Ammon's horn (tissue), 1 donor: ENCODE measurements at regions not wholly inside any gene's neighbourhood (a gene's known extent, or its start where the extent isn't known, plus 50 kb on each side); places are given as distances from the start of the nearest gene placed in this dataset.

Experiments
- DNase-seq: peaks from one replicate; pipeline ENCODE4 v3.0.0-alpha.2; 2016; ENCODE audit warnings: low spot score

DNA sequence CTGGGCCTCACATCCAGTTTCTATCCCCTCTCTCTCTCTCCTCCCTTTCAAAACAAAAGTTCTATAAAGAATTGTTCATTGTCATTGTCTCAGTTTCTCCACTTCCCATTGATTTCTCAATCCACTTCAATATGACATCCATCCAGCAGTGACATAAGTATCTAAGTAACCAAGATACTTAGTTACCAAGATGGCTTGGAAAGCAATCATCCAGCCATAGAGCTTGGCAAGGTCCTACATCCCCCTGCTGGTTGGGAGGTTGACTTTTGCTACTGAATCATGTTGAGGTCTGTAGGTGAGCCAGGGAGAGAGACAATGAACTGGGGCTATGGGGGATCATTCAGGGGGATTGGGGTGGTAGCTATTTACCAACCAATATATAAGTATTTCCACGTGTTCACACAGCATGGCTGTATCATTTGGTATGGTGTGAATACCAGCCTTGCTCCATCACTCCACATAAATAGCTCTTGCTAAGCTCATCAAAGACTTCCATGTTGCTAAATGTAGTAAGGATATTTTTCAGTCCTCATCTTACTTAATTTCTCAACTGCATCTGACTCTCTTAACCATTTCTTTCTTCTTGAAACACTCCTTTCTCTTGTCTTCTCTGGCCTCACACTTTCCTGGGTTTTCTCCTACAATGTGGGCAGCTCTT is 58.8 kb upstream of the NTRK3 start:
- no peak for DNase-seq

DNA sequence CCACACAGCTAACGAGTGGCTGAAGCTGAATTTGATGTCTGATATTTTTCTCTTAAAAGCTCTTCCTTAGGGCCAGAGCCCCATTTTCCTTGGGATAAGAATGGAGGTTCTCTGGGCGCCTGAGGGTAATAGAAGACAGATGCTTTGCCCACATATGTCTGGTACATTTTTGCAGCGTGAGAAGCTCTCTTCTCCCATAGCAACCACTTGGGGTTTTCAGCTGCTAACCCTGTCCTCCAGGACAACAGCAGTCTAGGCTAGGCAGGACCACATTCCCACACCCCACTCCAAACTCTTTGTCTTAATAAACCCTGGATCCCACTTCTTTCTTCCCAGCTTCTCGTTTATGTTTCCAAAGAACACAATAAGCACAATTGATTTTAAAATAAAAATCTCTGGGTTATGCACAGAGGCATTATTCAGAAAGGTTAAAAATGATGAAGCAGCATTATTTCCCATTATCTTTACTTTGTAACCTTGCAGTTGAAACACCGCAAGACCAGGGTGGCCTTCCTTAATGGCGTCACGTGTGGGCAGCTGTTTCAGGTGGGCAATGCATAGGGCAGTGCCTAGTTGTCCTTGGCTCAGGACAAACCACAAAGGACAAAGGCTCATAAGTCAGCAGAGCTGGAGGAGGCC is 56.5 kb upstream of the NTRK3 start:
- no peak for DNase-seq

DNA sequence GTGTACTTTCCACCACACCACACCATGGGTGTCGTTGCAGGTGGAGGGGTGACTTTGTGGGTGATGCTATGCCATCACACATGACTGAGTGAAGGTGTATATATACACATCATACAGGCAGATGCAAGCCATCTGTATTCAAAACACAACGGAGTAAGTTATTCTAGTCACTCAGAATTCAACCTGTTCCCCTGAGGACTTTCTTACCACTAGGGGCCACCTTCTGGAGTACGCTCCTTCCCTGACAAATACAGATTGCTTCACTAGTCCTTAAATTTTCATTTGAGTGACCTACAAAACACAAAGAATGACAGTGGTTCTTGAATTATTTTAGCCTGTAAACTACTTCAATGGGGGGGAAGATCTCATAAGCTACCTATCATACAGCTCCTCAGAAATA is 52.8 kb upstream of the NTRK3 start:
- no peak for DNase-seq

DNA sequence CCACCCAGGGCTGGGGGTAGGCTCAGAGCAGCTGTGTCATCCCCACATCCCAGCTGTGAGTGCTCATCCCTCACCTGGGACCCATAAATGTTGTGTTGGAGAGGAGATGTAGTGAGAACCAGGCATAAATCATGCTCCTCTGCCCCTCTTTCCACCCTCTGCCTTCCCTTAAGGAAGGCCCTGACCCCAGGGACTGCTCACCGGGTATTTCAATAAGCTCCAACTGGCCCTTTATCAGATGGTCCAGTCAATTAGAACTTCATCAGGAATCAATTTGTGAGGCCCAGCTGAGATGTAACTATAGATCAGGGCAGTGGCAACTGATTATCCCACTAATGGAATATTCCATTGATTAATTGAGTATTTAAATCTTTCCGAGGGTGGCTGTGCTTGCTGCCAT is 50.8 kb upstream of the NTRK3 start:
- DNase-seq, result no peak
